HCT116 (cell line): ENCODE measurements at regions not wholly inside any gene's neighbourhood (a gene's known extent, or its start where the extent isn't known, plus 50 kb on each side); places are given as distances from the start of the nearest gene placed in this dataset.

ENCODE experiments used
- ATAC-seq: fragments of 200-7000 bp; cut with Tn5 transposase; 2 replicates; pipeline ENCODE4 v1.9.1; 2020; ENCODE audit warnings: mild to moderate bottlenecking, moderate library complexity
- BruUV-seq: library from RNA; stranded (reverse); fragments of 400-500 nt; replicated peaks from 2 replicates; lab custom pipeline; 2021; lab: Mats Ljungman, UMichigan
- CTCF ChIA-PET: fragments of 300-600 bp; sonication (Branson Sonifier 250); formaldehyde crosslinking; loops from one replicate; lab custom pipeline; 2021; ENCODE audit warnings: antibody characterized with exemption; lab: Charles Lee
- POLR2A ChIA-PET: fragments of 300-600, 350-600 bp; sonication (Branson Sonifier 250); formaldehyde crosslinking; loops from one replicate; lab custom pipeline; 2021; ENCODE audit warnings: antibody characterized with exemption; lab: Charles Lee
- RAD21 ChIA-PET, 2 experiments: fragments of 300-600 bp; sonication (Branson Sonifier 250); formaldehyde crosslinking; loops; one replicate each; lab custom pipeline; 2023; ENCODE audit warnings: low total read pairs in 2 of 2; ENCODE audit not compliant: uncharacterized antibody in 2 of 2, unreplicated experiment in 2 of 2, low non-redundant PET in 1 of 2; lab: Charles Lee
- DNase-seq: peaks from one replicate; pipeline ENCODE4 v3.0.0-alpha.2; 2010; ENCODE audit warnings: low read depth, low spot score
- H2AFZ ChIP-seq: fragments of 200-600 bp; shearing (Covaris generic), sonication (generic); 2 replicates; pipeline ENCODE4 v1.6.1; 2017; ENCODE audit warnings: low read depth, mixed run types, mixed read lengths, antibody characterized with exemption, low read length; ENCODE audit not compliant: poor library complexity, severe bottlenecking
- H3K27ac ChIP-seq: 2 replicates; pipeline ENCODE4 v1.5.1; 2012; ENCODE audit warnings: low read depth, low read length
- H3K27me3 ChIP-seq: fragments of 200-600 bp; sonication (generic); 2 replicates; pipeline ENCODE4 v1.6.1; 2016; ENCODE audit warnings: mixed run types, low read length, mixed read lengths; ENCODE audit not compliant: insufficient read depth
- H3K36me3 ChIP-seq, 2 experiments: fragments of 200-500 bp in 1 of 2; fragments of 200-600 bp in 1 of 2; sonication (Bioruptor generic) in 1 of 2; sonication (generic) in 1 of 2; 2 replicates each; pipeline versions ENCODE4 v1.5.1 to v1.6.1; 2014 to 2016; ENCODE audit warnings: low read length in 2 of 2, inconsistent platforms in 1 of 2, mixed read lengths in 1 of 2, mixed run types in 1 of 2; ENCODE audit not compliant: insufficient read depth in 2 of 2, control insufficient read depth in 1 of 2
- H3K4me1 ChIP-seq, 2 experiments: fragments of 200-600 bp in 1 of 2; sonication (generic) in 1 of 2; 2 replicates each; pipeline versions ENCODE4 v1.5.1 to v1.6.1; 2012 to 2017; ENCODE audit warnings: low read length in 2 of 2, inconsistent platforms in 1 of 2, mild to moderate bottlenecking in 1 of 2, mixed read lengths in 1 of 2, mixed run types in 1 of 2, moderate library complexity in 1 of 2; ENCODE audit not compliant: insufficient read depth in 2 of 2, control insufficient read depth in 1 of 2
- H3K4me2 ChIP-seq: fragments of 200-600 bp; sonication (generic); 2 replicates; pipeline ENCODE4 v1.6.1; 2017; ENCODE audit warnings: mixed run types, low read length, mixed read lengths
- H3K4me3 ChIP-seq, 2 experiments: fragments of 200-600 bp in 1 of 2; sonication (generic) in 1 of 2; replicated peaks in 1 of 2; 2 replicates each; pipeline ENCODE4 v1.5.1; 2011 to 2016; ENCODE audit warnings: low read length in 2 of 2, control low read depth in 1 of 2, low read depth in 1 of 2, mild to moderate bottlenecking in 1 of 2, mixed read lengths in 1 of 2, mixed run types in 1 of 2
- H3K79me2 ChIP-seq: fragments of 200-600 bp; sonication (generic); 2 replicates; pipeline ENCODE4 v1.6.1; 2017; ENCODE audit warnings: mild to moderate bottlenecking, mixed run types, low read length, moderate library complexity, mixed read lengths; ENCODE audit not compliant: insufficient read depth
- H3K9ac ChIP-seq: fragments of 200-600 bp; sonication (generic); 2 replicates; pipeline ENCODE4 v1.6.1; 2016; ENCODE audit warnings: low read length, mixed read lengths
- H3K9me2 ChIP-seq: fragments of 200-600 bp; sonication (generic), shearing (Covaris generic); 2 replicates; pipeline ENCODE4 v1.6.1; 2017; ENCODE audit warnings: mixed run types, mild to moderate bottlenecking, moderate library complexity; ENCODE audit not compliant: insufficient read depth
- H3K9me3 ChIP-seq, 2 experiments: fragments of 200-500 bp in 1 of 2; fragments of 200-600 bp in 1 of 2; sonication (Bioruptor generic) in 1 of 2; sonication (generic) in 1 of 2; 2 replicates each; pipeline ENCODE4 v1.6.1; 2014 to 2017; ENCODE audit warnings: low read length in 2 of 2, mixed read lengths in 2 of 2, inconsistent platforms in 1 of 2, low read depth in 1 of 2, mild to moderate bottlenecking in 1 of 2, mixed run types in 1 of 2, moderate library complexity in 1 of 2; ENCODE audit not compliant: control insufficient read depth in 1 of 2, insufficient read depth in 1 of 2
- H4K20me1 ChIP-seq: fragments of 200-600 bp; sonication (generic), shearing (Covaris generic); 2 replicates; pipeline ENCODE4 v1.6.1; 2017; ENCODE audit warnings: mixed run types, mild to moderate bottlenecking, moderate library complexity; ENCODE audit not compliant: insufficient read depth
- CBX3 ChIP-seq: IDR thresholded peaks from 2 replicates; pipeline ENCODE4 v1.6.1; 2012; ENCODE audit warnings: low read depth
- EGR1 ChIP-seq: IDR thresholded peaks from 2 replicates; pipeline ENCODE4 v1.6.1; 2012; ENCODE audit warnings: low read depth
- EZH2phosphoT487 ChIP-seq: fragments of 200-600 bp; IDR thresholded peaks from 2 replicates; pipeline ENCODE4 v1.6.1; 2018; ENCODE audit warnings: antibody characterized with exemption, borderline replicate concordance
- POLR2A ChIP-seq: IDR thresholded peaks from 2 replicates; pipeline ENCODE4 v1.7.0; 2011; ENCODE audit warnings: borderline replicate concordance; ENCODE audit not compliant: insufficient read depth, insufficient read length; ENCODE audit errors: extremely low read depth
- SIN3A ChIP-seq: IDR thresholded peaks from 2 replicates; pipeline ENCODE4 v1.6.1; 2012; ENCODE audit warnings: low read depth
- SP1 ChIP-seq: IDR thresholded peaks from 2 replicates; pipeline ENCODE4 v1.6.1; 2012; ENCODE audit warnings: low read depth
- YY1 ChIP-seq: IDR thresholded peaks from 2 replicates; pipeline ENCODE4 v1.6.1; 2011; ENCODE audit warnings: low read length, low read depth, moderate library complexity, mild to moderate bottlenecking; ENCODE audit not compliant: insufficient replicate concordance; ENCODE audit errors: extremely low read depth
- ZFX ChIP-seq: fragments of 450-650 bp; IDR thresholded peaks from 2 replicates; pipeline ENCODE4 v1.6.1; 2017
- ZNF274 ChIP-seq: fragments of 200-500 bp; sonication (Bioruptor generic); IDR thresholded peaks from 2 replicates; pipeline ENCODE4 v1.6.1; 2014; ENCODE audit warnings: mild to moderate bottlenecking, low read depth, low read length, inconsistent platforms
- intact Hi-C: fragments of 100-400 bp; cut with micrococcal nuclease; formaldehyde crosslinking; loops from 2 replicates; pipeline ENCODE4 v1.10.0; 2022
- TF ChIP-seq, protein P1 (sequence below): IDR thresholded peaks from 2 replicates; pipeline ENCODE4 v1.6.1; 2011; ENCODE audit warnings: mild to moderate bottlenecking, low read length, moderate library complexity; ENCODE audit not compliant: insufficient replicate concordance; ENCODE audit errors: extremely low read depth
- TF ChIP-seq, protein P2 (sequence below): IDR thresholded peaks from 2 replicates; pipeline ENCODE4 v1.6.1; 2012; ENCODE audit warnings: low read depth
- TF ChIP-seq, protein P3 (sequence below): IDR thresholded peaks from 2 replicates; pipeline ENCODE4 v1.6.1; 2012

DNA sequence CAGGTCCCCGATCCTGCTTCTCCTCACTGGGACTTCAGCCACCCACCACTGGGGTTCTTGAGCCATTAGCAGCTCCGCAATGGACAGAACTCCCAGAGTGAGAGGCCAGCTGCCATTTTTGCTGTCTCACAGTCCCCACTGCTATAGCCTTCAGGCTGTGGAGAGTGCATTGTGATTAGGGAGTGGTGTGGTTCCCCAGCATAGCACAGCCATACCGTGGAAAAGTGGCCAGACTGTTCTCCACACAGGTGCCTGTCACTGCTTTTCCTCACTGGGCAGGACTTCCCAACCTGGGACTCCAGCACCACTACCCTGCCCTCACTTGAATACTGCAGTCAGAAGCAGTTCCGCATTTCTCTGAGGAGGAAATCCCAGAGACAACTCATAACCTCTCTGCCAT lies 270.3 kb upstream of the DCBLD2 start (continued):
- TF ChIP-seq, protein P1, sequence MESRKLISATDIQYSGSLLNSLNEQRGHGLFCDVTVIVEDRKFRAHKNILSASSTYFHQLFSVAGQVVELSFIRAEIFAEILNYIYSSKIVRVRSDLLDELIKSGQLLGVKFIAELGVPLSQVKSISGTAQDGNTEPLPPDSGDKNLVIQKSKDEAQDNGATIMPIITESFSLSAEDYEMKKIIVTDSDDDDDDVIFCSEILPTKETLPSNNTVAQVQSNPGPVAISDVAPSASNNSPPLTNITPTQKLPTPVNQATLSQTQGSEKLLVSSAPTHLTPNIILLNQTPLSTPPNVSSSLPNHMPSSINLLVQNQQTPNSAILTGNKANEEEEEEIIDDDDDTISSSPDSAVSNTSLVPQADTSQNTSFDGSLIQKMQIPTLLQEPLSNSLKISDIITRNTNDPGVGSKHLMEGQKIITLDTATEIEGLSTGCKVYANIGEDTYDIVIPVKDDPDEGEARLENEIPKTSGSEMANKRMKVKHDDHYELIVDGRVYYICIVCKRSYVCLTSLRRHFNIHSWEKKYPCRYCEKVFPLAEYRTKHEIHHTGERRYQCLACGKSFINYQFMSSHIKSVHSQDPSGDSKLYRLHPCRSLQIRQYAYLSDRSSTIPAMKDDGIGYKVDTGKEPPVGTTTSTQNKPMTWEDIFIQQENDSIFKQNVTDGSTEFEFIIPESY = no peak
- TF ChIP-seq, protein P2, sequence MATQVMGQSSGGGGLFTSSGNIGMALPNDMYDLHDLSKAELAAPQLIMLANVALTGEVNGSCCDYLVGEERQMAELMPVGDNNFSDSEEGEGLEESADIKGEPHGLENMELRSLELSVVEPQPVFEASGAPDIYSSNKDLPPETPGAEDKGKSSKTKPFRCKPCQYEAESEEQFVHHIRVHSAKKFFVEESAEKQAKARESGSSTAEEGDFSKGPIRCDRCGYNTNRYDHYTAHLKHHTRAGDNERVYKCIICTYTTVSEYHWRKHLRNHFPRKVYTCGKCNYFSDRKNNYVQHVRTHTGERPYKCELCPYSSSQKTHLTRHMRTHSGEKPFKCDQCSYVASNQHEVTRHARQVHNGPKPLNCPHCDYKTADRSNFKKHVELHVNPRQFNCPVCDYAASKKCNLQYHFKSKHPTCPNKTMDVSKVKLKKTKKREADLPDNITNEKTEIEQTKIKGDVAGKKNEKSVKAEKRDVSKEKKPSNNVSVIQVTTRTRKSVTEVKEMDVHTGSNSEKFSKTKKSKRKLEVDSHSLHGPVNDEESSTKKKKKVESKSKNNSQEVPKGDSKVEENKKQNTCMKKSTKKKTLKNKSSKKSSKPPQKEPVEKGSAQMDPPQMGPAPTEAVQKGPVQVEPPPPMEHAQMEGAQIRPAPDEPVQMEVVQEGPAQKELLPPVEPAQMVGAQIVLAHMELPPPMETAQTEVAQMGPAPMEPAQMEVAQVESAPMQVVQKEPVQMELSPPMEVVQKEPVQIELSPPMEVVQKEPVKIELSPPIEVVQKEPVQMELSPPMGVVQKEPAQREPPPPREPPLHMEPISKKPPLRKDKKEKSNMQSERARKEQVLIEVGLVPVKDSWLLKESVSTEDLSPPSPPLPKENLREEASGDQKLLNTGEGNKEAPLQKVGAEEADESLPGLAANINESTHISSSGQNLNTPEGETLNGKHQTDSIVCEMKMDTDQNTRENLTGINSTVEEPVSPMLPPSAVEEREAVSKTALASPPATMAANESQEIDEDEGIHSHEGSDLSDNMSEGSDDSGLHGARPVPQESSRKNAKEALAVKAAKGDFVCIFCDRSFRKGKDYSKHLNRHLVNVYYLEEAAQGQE = no peak
- TF ChIP-seq SIN3A (no peak), EZH2phosphoT487 (no peak), POLR2A (no peak), EGR1 (no peak)
- TF ChIP-seq, all 23 proteins: peak for 0

DNA sequence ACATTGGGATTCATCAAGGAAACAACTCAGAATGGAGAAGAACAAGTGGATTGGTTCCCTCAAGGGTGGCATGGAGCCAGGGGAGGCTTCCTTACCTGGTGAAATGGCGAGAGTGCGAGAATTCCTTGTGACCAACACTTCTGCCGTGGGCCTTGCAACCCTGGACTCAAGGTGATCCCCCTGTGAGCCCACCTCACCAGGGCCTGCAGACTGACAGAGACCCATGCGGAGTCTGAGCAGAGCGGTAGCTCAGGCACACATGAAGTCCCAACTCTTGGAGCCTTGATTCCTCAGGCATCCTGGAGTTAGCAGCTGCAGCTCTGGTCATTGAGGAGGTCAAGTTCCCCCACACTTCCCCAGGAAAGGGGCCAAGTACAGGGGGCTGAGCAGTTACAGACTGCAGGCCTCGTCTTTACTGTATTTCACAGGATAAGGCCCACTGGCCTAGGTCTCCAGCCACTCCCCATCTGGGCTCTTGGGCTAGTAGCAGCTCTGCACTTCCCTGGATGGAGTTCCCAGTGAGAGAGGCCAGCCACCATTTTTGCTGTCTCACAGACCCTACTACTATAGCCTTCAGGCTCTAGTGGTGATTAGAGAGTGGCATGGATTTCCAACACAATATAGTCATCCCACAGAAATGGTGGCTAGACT lies 269.5 kb upstream of the DCBLD2 start:
- POLR2A ChIA-PET = no interaction called here
- no peak for ATAC-seq
- no peaks in the 10 kb centered on the region for H3K9me3 ChIP-seq
- intact Hi-C loops = loop anchor here (10.0 kb wide), 1 partner anchor 356 kb away; no protein-coding TSS in a partner anchor
- no peak for TF ChIP-seq YY1
- TF ChIP-seq, protein P3, sequence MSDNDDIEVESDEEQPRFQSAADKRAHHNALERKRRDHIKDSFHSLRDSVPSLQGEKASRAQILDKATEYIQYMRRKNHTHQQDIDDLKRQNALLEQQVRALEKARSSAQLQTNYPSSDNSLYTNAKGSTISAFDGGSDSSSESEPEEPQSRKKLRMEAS = no peak
- TF ChIP-seq EZH2phosphoT487 = no peak
- no peak for TF ChIP-seq ZNF274
- TF ChIP-seq SP1 = no peak
- TF ChIP-seq CBX3 = no peak
- TF ChIP-seq ZFX = no peak
- no peaks in the 10 kb centered on the region for H4K20me1 ChIP-seq
- no peak overlapping the region for H2AFZ ChIP-seq
- H3K27ac ChIP-seq = no peak overlapping the region
- CTCF ChIA-PET = interaction anchor here (1.1 kb wide), 1 partner anchor 147 kb away, joined by 3 read pairs; no protein-coding TSS in a partner anchor
- no peaks in the 10 kb centered on the region for H3K27me3 ChIP-seq
- H3K79me2 ChIP-seq = no peaks in the 10 kb centered on the region
- no peak overlapping the region for H3K4me2 ChIP-seq
- H3K36me3 ChIP-seq = no peaks in the 10 kb centered on the region
- no peaks in the 10 kb centered on the region for H3K9me2 ChIP-seq
- BruUV-seq = no TSS peak
- H3K9ac ChIP-seq = no peak overlapping the region
- no peak overlapping the region for H3K4me3 ChIP-seq
- H3K4me1 ChIP-seq = no peaks in the 10 kb centered on the region
- RAD21 ChIA-PET = no interaction called here
- no peak for DNase-seq
